SK-N-SH (cell line): ENCODE measurements at regions not wholly inside any gene's neighbourhood (a gene's known extent, or its start where the extent isn't known, plus 50 kb on each side); places are given as distances from the start of the nearest gene placed in this dataset.

Source experiments
- CTCF ChIA-PET: fragments of 300-600, 350-600 bp; formaldehyde crosslinking; extraction: SDS; loops from one replicate; lab custom pipeline; 2021; lab: Yijun Ruan, JAX
- POLR2A ChIA-PET: fragments of 350-600 bp; sonication (Branson Sonifier 250); formaldehyde crosslinking; extraction: SDS; loops from one replicate; lab custom pipeline; 2020; ENCODE audit warnings: antibody characterized with exemption, inconsistent platforms; lab: Yijun Ruan, JAX
- DNase-seq: peaks from one replicate; pipeline ENCODE4 v3.0.0; 2012
- H2AFZ ChIP-seq: fragments of 200-600 bp; sonication (generic); 2 replicates; pipeline ENCODE4 v1.8.1; 2016; ENCODE audit warnings: antibody characterized with exemption, mild to moderate bottlenecking, low read depth
- H3F3A ChIP-seq: fragments of 200-600 bp; sonication (generic); replicated peaks from 2 replicates; pipeline ENCODE3; 2016; ENCODE audit warnings: antibody characterized with exemption, mild to moderate bottlenecking; ENCODE audit not compliant: insufficient read depth
- H3K27ac ChIP-seq, 2 experiments: fragments of 200-500 bp in 1 of 2; fragments of 200-600 bp in 1 of 2; sonication (Bioruptor generic) in 1 of 2; sonication (generic), shearing (Covaris generic) in 1 of 2; 2 replicates each; pipeline versions ENCODE4 v1.5.1 to v1.6.1; 2014 to 2016; ENCODE audit warnings: low read depth in 2 of 2, inconsistent platforms in 1 of 2, low read length in 1 of 2, mild to moderate bottlenecking in 1 of 2, mixed read lengths in 1 of 2
- H3K27me3 ChIP-seq: fragments of 200-600 bp; sonication (generic), shearing (Covaris generic); 2 replicates; pipeline ENCODE4 v1.6.1; 2016; ENCODE audit warnings: mixed run types; ENCODE audit not compliant: insufficient read depth
- H3K36me3 ChIP-seq, 2 experiments: fragments of 200-500 bp in 1 of 2; fragments of 200-600 bp in 1 of 2; sonication (Bioruptor generic) in 1 of 2; sonication (generic) in 1 of 2; replicated peaks in 1 of 2; 2 replicates each; pipeline versions ENCODE3 to v1.5.1; 2014 to 2016; ENCODE audit warnings: low read length in 1 of 2, mild to moderate bottlenecking in 1 of 2; ENCODE audit not compliant: insufficient read depth in 2 of 2, control insufficient read depth in 1 of 2
- H3K4me1 ChIP-seq, 2 experiments: fragments of 200-500 bp in 1 of 2; fragments of 200-600 bp in 1 of 2; sonication (Bioruptor generic) in 1 of 2; sonication (generic), shearing (Covaris generic) in 1 of 2; 2 replicates each; pipeline versions ENCODE4 v1.5.1 to v1.6.1; 2014 to 2016; ENCODE audit warnings: low read depth in 1 of 2, low read length in 1 of 2, mixed run types in 1 of 2; ENCODE audit not compliant: insufficient read depth in 2 of 2, control insufficient read depth in 1 of 2
- H3K4me2 ChIP-seq: fragments of 200-600 bp; sonication (generic), shearing (Covaris generic); 2 replicates; pipeline ENCODE4 v1.6.1; 2017; ENCODE audit warnings: mixed run types
- H3K4me3 ChIP-seq, 2 experiments: fragments of 200-500 bp in 1 of 2; fragments of 200-600 bp in 1 of 2; sonication (Bioruptor generic) in 1 of 2; sonication (generic), shearing (Covaris generic) in 1 of 2; 2 replicates each; pipeline versions ENCODE4 v1.5.1 to v1.8.1; 2014 to 2016; ENCODE audit warnings: low read depth in 2 of 2, inconsistent platforms in 1 of 2, low read length in 1 of 2, mild to moderate bottlenecking in 1 of 2, mixed read lengths in 1 of 2, moderate library complexity in 1 of 2
- H3K79me2 ChIP-seq: fragments of 200-600 bp; sonication (generic); 2 replicates; pipeline ENCODE4 v1.8.1; 2017; ENCODE audit warnings: mild to moderate bottlenecking; ENCODE audit not compliant: insufficient read depth
- H3K9ac ChIP-seq: fragments of 200-600 bp; sonication (generic); 2 replicates; pipeline ENCODE4 v1.6.1; 2017; ENCODE audit warnings: mixed run types
- H3K9me2 ChIP-seq: fragments of 200-600 bp; sonication (generic); 2 replicates; pipeline ENCODE4 v1.6.1; 2017; ENCODE audit warnings: mixed run types
- H3K9me3 ChIP-seq: fragments of 200-600 bp; sonication (generic); 2 replicates; pipeline ENCODE4 v1.6.1; 2017; ENCODE audit warnings: mixed run types, mild to moderate bottlenecking, moderate library complexity
- H4K20me1 ChIP-seq: fragments of 200-600 bp; sonication (generic); 2 replicates; pipeline ENCODE4 v1.6.1; 2017; ENCODE audit warnings: mild to moderate bottlenecking, mixed run types; ENCODE audit not compliant: insufficient read depth
- CHD2 ChIP-seq: fragments of 150-350 bp; IDR thresholded peaks from 2 replicates; pipeline ENCODE4 v1.6.1; 2018; ENCODE audit warnings: low read length; ENCODE audit not compliant: partially characterized antibody
- CTCF ChIP-seq: fragments of 200-600 bp; sonication (generic); IDR thresholded peaks from 2 replicates; pipeline ENCODE4 v1.6.1; 2017; ENCODE audit warnings: antibody characterized with exemption, mild to moderate bottlenecking, moderate library complexity
- FOSL2 ChIP-seq: IDR thresholded peaks from 2 replicates; pipeline ENCODE4 v1.4.0; 2012; ENCODE audit warnings: low read depth, mild to moderate bottlenecking, moderate library complexity, borderline replicate concordance
- FOXJ3 ChIP-seq: sonication (generic); formaldehyde crosslinking; IDR thresholded peaks from 2 replicates; pipeline ENCODE4 v1.5.1; 2020; ENCODE audit warnings: mild to moderate bottlenecking, missing genetic modification reagents
- JUND ChIP-seq: IDR thresholded peaks from 2 replicates; pipeline ENCODE4 v1.4.0; 2012
- MXI1 ChIP-seq: IDR thresholded peaks from 2 replicates; pipeline ENCODE4 v1.6.1; 2012; ENCODE audit warnings: mild to moderate bottlenecking, low read depth, low read length, improper control_type of control experiment
- RAD21 ChIP-seq: IDR thresholded peaks from 2 replicates; pipeline ENCODE4 v1.6.1; 2012; ENCODE audit warnings: mild to moderate bottlenecking, low read length
- RXRA ChIP-seq: IDR thresholded peaks from 2 replicates; pipeline ENCODE4 v1.4.0; 2012; ENCODE audit warnings: low read depth, mild to moderate bottlenecking, borderline replicate concordance
- YY1 ChIP-seq: IDR thresholded peaks from 2 replicates; pipeline ENCODE4 v1.4.0; 2012; ENCODE audit warnings: low read depth, mild to moderate bottlenecking
- ZBTB33 ChIP-seq: IDR thresholded peaks from 2 replicates; pipeline ENCODE4 v1.4.0; 2012; ENCODE audit warnings: low read depth, borderline replicate concordance
- WGBS: methylation state at CpG from one replicate; pipeline ENCODE4 v1.1.6; 2017; ENCODE audit warnings: low lambda C conversion rate; 5-methylcytosine and 5-hydroxymethylcytosine counted together

GRCh38 chr2:224287531-224287930 is 114.4 kb downstream of the FAM124B start:
- no peaks in the 10 kb centered on the region for H3K9me3 ChIP-seq
- no peaks in the 10 kb centered on the region for H3K9me2 ChIP-seq
- TF ChIP-seq RXRA = no peak
- no peak for TF ChIP-seq FOSL2
- no peak for TF ChIP-seq FOXJ3
- no peak for TF ChIP-seq JUND
- TF ChIP-seq CTCF = no peak
- TF ChIP-seq YY1 = no peak
- TF ChIP-seq CHD2 = no peak
- TF ChIP-seq ZBTB33 = no peak
- TF ChIP-seq MXI1 = no peak
- H3K9ac ChIP-seq = no peak overlapping the region
- ChIA-PET CTCF (interaction anchor here (0.6 to 25.3 kb wide), 5 partner anchors 8 to 363 kb away, joined by 3 to 439 read pairs (median 6); no protein-coding TSS in a partner anchor), POLR2A (no interaction called here)
- H3K27ac ChIP-seq = no peak overlapping the region
- no peak overlapping the region for H2AFZ ChIP-seq
- no peak for DNase-seq
- WGBS = 67% methylated on average over 2 of the region's 2 CpGs
- no peaks in the 10 kb centered on the region for H4K20me1 ChIP-seq
- H3K4me2 ChIP-seq = no peak overlapping the region
- H3K4me3 ChIP-seq = no peak overlapping the region
- no peaks in the 10 kb centered on the region for H3F3A ChIP-seq
- peaks cover 0 to 2% of the 10 kb centered on the region in 2 experiments; a peak in 1 of 4 replicates for H3K4me1 ChIP-seq
- no peaks in the 10 kb centered on the region for H3K36me3 ChIP-seq
- no peaks in the 10 kb centered on the region for H3K79me2 ChIP-seq
- H3K27me3 ChIP-seq = no peaks in the 10 kb centered on the region

GRCh38 chr2:224286923-224287322 is 115.0 kb downstream of the FAM124B start:
- H3K4me3 ChIP-seq = no peak overlapping the region
- H3K79me2 ChIP-seq = no peaks in the 10 kb centered on the region
- POLR2A ChIA-PET = no interaction called here
- H3K36me3 ChIP-seq = no peaks in the 10 kb centered on the region
- H3K9me3 ChIP-seq = no peaks in the 10 kb centered on the region
- peaks cover 0 to 2% of the 10 kb centered on the region in 2 experiments; a peak in 1 of 4 replicates for H3K4me1 ChIP-seq
- H2AFZ ChIP-seq = no peak overlapping the region
- H3K4me2 ChIP-seq = no peak overlapping the region
- H3K27ac ChIP-seq = no peak overlapping the region
- H3K9ac ChIP-seq = no peak overlapping the region
- H3K9me2 ChIP-seq = no peaks in the 10 kb centered on the region
- H3F3A ChIP-seq = no peaks in the 10 kb centered on the region
- CTCF ChIA-PET = interaction anchor here (1.2 to 25.3 kb wide), 6 partner anchors 10 to 364 kb away, joined by 3 to 439 read pairs (median 5); no protein-coding TSS in a partner anchor
- DNase-seq = no peak
- 54% methylated on average over 2 of the region's 2 CpGs for WGBS
- no peaks in the 10 kb centered on the region for H3K27me3 ChIP-seq
- TF ChIP-seq CTCF = peak; percentile 17; the same call in 1 of the 2 replicates
- no peak for TF ChIP-seq CHD2
- no peak for TF ChIP-seq RXRA
- no peak for TF ChIP-seq RAD21
- no peaks in the 10 kb centered on the region for H4K20me1 ChIP-seq
